ENCODE measurements at regions not wholly inside any gene's neighbourhood (a gene's known extent, or its start where the extent isn't known, plus 50 kb on each side); places are given as distances from the start of the nearest gene placed in this dataset.
A peak's percentile ranks its signal among the peaks of the same experiment; 100 is the strongest.

GRCh38 chr5:33299621-33300208 is 141.1 kb upstream of the TARS1 start:
- TF ChIP-seq POLR2A (IDR thresholded peaks at IDR 0.05) (no peak), CTCF (IDR thresholded peaks at IDR 0.05) (peak in 2 of 3 experiments; percentile 36 to 50)
